Omental fat pad (tissue), 3 donors: ENCODE measurements at regions not wholly inside any gene's neighbourhood (a gene's known extent, or its start where the extent isn't known, plus 50 kb on each side); places are given as distances from the start of the nearest gene placed in this dataset.

Source experiments
- ATAC-seq: fragments of 150-250 bp; one replicate; pipeline ENCODE4 v1.9.1; 2016; ENCODE audit warnings: mild to moderate bottlenecking, moderate library complexity; ENCODE audit not compliant: low FRiP score
- DNase-seq: peaks from one replicate; pipeline ENCODE4 v3.0.0-alpha.2; 2019; ENCODE audit warnings: low spot score
- TF ChIP-seq, protein P1 (sequence below), 3 donors: fragments of 450-650 bp; IDR thresholded peaks; one replicate each; pipeline ENCODE4 v1.5.1; 2016 to 2017; ENCODE audit warnings: antibody characterized with exemption in 3 of 3, mild to moderate bottlenecking in 3 of 3, moderate library complexity in 2 of 3

GRCh38 chr11:19603771-19604170 lies 108.9 kb upstream of the NAV2 start:
- DNase-seq (no peak), ATAC-seq (no peak)
- TF ChIP-seq, protein P1, sequence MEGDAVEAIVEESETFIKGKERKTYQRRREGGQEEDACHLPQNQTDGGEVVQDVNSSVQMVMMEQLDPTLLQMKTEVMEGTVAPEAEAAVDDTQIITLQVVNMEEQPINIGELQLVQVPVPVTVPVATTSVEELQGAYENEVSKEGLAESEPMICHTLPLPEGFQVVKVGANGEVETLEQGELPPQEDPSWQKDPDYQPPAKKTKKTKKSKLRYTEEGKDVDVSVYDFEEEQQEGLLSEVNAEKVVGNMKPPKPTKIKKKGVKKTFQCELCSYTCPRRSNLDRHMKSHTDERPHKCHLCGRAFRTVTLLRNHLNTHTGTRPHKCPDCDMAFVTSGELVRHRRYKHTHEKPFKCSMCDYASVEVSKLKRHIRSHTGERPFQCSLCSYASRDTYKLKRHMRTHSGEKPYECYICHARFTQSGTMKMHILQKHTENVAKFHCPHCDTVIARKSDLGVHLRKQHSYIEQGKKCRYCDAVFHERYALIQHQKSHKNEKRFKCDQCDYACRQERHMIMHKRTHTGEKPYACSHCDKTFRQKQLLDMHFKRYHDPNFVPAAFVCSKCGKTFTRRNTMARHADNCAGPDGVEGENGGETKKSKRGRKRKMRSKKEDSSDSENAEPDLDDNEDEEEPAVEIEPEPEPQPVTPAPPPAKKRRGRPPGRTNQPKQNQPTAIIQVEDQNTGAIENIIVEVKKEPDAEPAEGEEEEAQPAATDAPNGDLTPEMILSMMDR (IDR thresholded peaks at IDR 0.05) = no peak

GRCh38 chr11:19602891-19603290 lies 109.7 kb upstream of the NAV2 start:
- no peak for DNase-seq

DNA sequence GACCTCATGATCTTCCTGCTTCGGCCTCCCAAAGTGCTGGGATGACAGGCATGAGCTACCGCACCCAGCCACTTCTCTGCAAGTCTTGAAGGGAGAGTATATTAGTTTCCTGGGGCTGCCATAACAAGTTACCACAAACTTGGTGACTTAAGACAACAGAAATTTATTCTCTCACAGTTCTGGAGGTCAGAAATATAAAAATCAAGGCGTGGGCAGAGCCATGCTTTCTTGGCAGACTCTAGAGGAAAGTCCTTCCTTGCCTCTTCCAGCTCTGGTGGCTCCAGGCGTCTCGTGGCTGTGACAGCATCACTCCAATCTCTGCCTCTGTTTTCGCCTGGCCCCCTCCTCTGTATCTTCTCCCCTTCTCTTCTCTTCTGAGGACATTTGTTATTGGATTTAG lies 110.2 kb upstream of the NAV2 start:
- no peak for DNase-seq
- TF ChIP-seq, protein P1 (IDR thresholded peaks at IDR 0.05) = no peak
- ATAC-seq = no peak

More at GRCh38 chr11:19602891-19603290, 109.7 kb upstream of the NAV2 start:
- no peak for ATAC-seq
- TF ChIP-seq, protein P1 (IDR thresholded peaks at IDR 0.05) = no peak

GRCh38 chr11:19601235-19601634 lies 111.4 kb upstream of the NAV2 start:
- TF ChIP-seq, protein P1 (IDR thresholded peaks at IDR 0.05) = no peak
- no peak for DNase-seq
- no peak for ATAC-seq

DNA sequence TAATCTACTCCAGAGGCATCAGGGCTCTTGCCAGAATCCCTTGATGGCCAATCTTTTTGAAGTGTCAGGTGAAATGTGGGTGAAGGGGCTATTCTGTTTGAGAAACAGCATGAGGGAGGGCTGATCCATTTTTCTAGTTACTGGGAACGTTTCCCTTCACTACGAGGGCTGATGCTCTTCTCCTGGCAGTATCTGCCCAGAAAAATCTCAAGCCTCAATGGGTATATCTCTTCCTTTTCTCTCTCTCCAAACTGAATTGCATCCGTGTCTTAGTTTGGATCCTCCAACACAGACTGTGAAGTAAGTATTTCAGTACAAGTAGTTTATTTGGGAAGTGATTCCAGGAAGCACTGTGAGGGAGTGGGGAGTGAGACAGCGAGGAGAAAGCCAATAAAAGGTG lies 113.0 kb upstream of the NAV2 start:
- no peak for ATAC-seq
- TF ChIP-seq, protein P1 (IDR thresholded peaks at IDR 0.05) = no peak

GRCh38 chr11:19598876-19599486 lies 113.7 kb upstream of the NAV2 start:
- DNase-seq = no peak
- ATAC-seq = no peak

More for the DNA sequence above, 113.0 kb upstream of the NAV2 start:
- DNase-seq = no peak

DNA sequence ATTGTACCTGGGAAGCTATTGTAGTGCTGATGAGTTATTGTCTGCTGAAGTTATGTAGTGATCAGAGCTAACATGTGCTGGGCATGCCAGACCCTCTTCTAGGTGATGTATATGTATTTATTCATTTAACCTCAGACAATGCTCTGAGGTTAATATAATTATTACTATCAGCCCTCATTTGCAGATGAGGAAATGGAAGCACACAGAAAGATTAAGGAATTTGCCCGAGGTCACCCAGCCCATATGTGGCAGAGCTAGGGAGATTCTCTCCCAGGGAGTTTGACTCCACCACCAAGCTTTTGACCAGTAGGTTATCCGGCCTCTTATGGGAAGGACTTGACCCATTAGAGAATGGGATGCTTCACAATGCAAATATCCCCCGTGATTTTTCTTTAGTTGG lies 114.2 kb upstream of the NAV2 start:
- DNase-seq (no peak), ATAC-seq (no peak)
- TF ChIP-seq, protein P1 (IDR thresholded peaks at IDR 0.05) = no peak

More at GRCh38 chr11:19598876-19599486, 113.7 kb upstream of the NAV2 start:
- TF ChIP-seq, protein P1 (IDR thresholded peaks at IDR 0.05) = no peak
